Panc1 (cell line): ENCODE measurements at regions not wholly inside any gene's neighbourhood (a gene's known extent, or its start where the extent isn't known, plus 50 kb on each side); places are given as distances from the start of the nearest gene placed in this dataset.

Experiments
- ATAC-seq: fragments of 200-7000 bp; cut with Tn5 transposase; 2 replicates; pipeline ENCODE4 v1.9.1; 2020; ENCODE audit warnings: mild to moderate bottlenecking, moderate library complexity
- BruUV-seq: library from RNA; stranded (reverse); fragments of 400-500 nt; replicated peaks from 2 replicates; lab custom pipeline; 2021; lab: Mats Ljungman, UMichigan
- CTCF ChIA-PET: fragments of 300-600 bp; sonication (Branson Sonifier 250); formaldehyde crosslinking; loops from one replicate; lab custom pipeline; 2022; ENCODE audit warnings: antibody characterized with exemption; lab: Charles Lee
- POLR2A ChIA-PET: fragments of 300-600 bp; sonication (Branson Sonifier 250); formaldehyde crosslinking; loops from one replicate; lab custom pipeline; 2022; ENCODE audit warnings: antibody characterized with exemption; lab: Charles Lee
- DNase-seq: peaks from one replicate; pipeline ENCODE4 v3.0.0-alpha.2; 2010; ENCODE audit warnings: low read depth, low spot score
- H3K27ac ChIP-seq: 2 replicates; pipeline ENCODE4 v1.5.1; 2011; ENCODE audit warnings: mild to moderate bottlenecking, low read length, inconsistent platforms
- H3K27me3 ChIP-seq: fragments of 200-500 bp; sonication (Bioruptor generic); 2 replicates; pipeline ENCODE4 v1.6.0; 2014; ENCODE audit warnings: low read length, inconsistent platforms; ENCODE audit not compliant: control insufficient read depth, insufficient read depth
- H3K36me3 ChIP-seq: fragments of 200-500 bp; sonication (Bioruptor generic); 2 replicates; pipeline ENCODE4 v1.5.1; 2014; ENCODE audit warnings: inconsistent platforms, mild to moderate bottlenecking, low read length, moderate library complexity; ENCODE audit not compliant: control insufficient read depth, insufficient read depth
- H3K4me1 ChIP-seq: 2 replicates; pipeline ENCODE4 v1.5.1; 2011; ENCODE audit warnings: inconsistent platforms, mild to moderate bottlenecking, low read length, moderate library complexity; ENCODE audit not compliant: control insufficient read depth, insufficient read depth
- H3K4me3 ChIP-seq, 2 experiments: 2 replicates each; pipeline ENCODE4 v1.5.1; 2011 to 2012; ENCODE audit warnings: low read depth in 2 of 2, low read length in 2 of 2, mild to moderate bottlenecking in 2 of 2, inconsistent platforms in 1 of 2, moderate library complexity in 1 of 2
- H3K9me3 ChIP-seq: fragments of 200-500 bp; sonication (Bioruptor generic); 2 replicates; pipeline ENCODE4 v1.5.1; 2014; ENCODE audit warnings: low read depth, mild to moderate bottlenecking, inconsistent platforms, low read length, moderate library complexity; ENCODE audit not compliant: control insufficient read depth, insufficient read depth
- POLR2AphosphoS5 ChIP-seq: IDR thresholded peaks from 2 replicates; pipeline ENCODE4 v1.6.1; 2012; ENCODE audit warnings: mild to moderate bottlenecking, low read depth, low read length, moderate library complexity
- SIN3A ChIP-seq: IDR thresholded peaks from 2 replicates; pipeline ENCODE4 v1.6.1; 2012; ENCODE audit warnings: low read depth, mild to moderate bottlenecking, low read length, moderate library complexity, borderline replicate concordance; ENCODE audit not compliant: insufficient read depth
- TCF7L2 ChIP-seq: IDR thresholded peaks from 2 replicates; pipeline ENCODE4 v1.6.1; 2011; ENCODE audit warnings: mild to moderate bottlenecking, low read depth, low read length, inconsistent platforms
- in situ Hi-C: cut with HindIII; loops from 2 replicates; pipeline ENCODE4 v1.10.0; 2016; ENCODE audit warnings: low sequenced_read_pairs, low pct_unique_long_range_greater_than_20kb
- intact Hi-C: fragments of 100-400 bp; cut with micrococcal nuclease; formaldehyde crosslinking; loops from one replicate; pipeline ENCODE4 v1.10.0; 2022; ENCODE audit not compliant: unreplicated experiment
- TF ChIP-seq, protein P1 (sequence below), 2 experiments: IDR thresholded peaks; 2 replicates each; pipeline ENCODE4 v1.6.1; 2011 to 2012; ENCODE audit warnings: low read depth in 2 of 2, control low read depth in 1 of 2, low read length in 1 of 2, mild to moderate bottlenecking in 1 of 2, moderate library complexity in 1 of 2; ENCODE audit not compliant: insufficient read depth in 1 of 2
- TF ChIP-seq, protein P2 (sequence below): fragments of 450-650 bp; IDR thresholded peaks from 2 replicates; pipeline ENCODE4 v1.5.1; 2017; ENCODE audit warnings: mild to moderate bottlenecking

DNA sequence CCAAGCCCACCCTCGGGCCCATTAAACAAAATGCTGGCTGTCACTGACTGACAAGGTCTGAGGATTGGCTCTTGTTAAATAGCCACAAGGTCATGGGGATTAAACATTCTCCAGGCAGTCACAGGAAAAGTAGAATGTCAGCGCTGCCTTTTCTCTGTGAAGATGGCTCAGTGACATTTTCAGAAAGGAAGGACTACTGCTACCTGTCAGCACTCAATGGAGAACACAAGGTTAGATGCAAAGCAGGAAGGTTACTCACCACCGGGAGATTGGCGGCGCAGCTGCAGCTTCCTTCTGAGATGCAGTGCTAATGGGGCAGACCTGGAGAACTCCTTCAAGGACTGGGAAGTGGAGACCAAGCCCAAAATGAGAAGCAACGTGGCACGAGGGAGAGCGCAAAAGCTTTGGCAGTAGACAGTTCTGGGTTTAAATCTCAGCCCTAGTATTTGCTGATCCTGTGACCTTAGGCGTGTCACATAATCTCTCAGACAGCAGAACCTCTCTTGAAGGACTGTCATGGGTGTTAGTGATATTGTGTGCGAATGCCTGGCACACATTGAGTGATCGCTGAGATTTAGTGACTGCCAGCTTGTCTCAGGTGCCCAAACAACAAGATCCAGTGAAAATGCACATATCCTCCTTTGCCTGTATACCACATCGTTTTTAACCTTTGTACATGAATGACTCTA lies 213.1 kb upstream of the BOD1L1 start:
- POLR2A ChIA-PET: no interaction called here
- Histone ChIP-seq H3K27ac (no peak overlapping the region), H3K36me3 (no peaks in the 10 kb centered on the region), H3K27me3 (no peaks in the 10 kb centered on the region), H3K4me3 (no peak overlapping the region), H3K4me1 (no peaks in the 10 kb centered on the region), H3K9me3 (no peaks in the 10 kb centered on the region)
- no peak for ATAC-seq
- in situ Hi-C loops: no loop called here
- CTCF ChIA-PET: no interaction called here
- no peak for DNase-seq
- intact Hi-C loops: no loop called here
- no TSS peak for BruUV-seq
- TF ChIP-seq, protein P1, sequence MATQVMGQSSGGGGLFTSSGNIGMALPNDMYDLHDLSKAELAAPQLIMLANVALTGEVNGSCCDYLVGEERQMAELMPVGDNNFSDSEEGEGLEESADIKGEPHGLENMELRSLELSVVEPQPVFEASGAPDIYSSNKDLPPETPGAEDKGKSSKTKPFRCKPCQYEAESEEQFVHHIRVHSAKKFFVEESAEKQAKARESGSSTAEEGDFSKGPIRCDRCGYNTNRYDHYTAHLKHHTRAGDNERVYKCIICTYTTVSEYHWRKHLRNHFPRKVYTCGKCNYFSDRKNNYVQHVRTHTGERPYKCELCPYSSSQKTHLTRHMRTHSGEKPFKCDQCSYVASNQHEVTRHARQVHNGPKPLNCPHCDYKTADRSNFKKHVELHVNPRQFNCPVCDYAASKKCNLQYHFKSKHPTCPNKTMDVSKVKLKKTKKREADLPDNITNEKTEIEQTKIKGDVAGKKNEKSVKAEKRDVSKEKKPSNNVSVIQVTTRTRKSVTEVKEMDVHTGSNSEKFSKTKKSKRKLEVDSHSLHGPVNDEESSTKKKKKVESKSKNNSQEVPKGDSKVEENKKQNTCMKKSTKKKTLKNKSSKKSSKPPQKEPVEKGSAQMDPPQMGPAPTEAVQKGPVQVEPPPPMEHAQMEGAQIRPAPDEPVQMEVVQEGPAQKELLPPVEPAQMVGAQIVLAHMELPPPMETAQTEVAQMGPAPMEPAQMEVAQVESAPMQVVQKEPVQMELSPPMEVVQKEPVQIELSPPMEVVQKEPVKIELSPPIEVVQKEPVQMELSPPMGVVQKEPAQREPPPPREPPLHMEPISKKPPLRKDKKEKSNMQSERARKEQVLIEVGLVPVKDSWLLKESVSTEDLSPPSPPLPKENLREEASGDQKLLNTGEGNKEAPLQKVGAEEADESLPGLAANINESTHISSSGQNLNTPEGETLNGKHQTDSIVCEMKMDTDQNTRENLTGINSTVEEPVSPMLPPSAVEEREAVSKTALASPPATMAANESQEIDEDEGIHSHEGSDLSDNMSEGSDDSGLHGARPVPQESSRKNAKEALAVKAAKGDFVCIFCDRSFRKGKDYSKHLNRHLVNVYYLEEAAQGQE (IDR thresholded peaks at IDR 0.05; ENCODE audit: insufficient read depth in 1 of 2, low read depth in 2 of 2, low read length in 1 of 2): no peak
- TF ChIP-seq SIN3A (no peak), TCF7L2 (no peak), POLR2AphosphoS5 (no peak)
- TF ChIP-seq, protein P2, sequence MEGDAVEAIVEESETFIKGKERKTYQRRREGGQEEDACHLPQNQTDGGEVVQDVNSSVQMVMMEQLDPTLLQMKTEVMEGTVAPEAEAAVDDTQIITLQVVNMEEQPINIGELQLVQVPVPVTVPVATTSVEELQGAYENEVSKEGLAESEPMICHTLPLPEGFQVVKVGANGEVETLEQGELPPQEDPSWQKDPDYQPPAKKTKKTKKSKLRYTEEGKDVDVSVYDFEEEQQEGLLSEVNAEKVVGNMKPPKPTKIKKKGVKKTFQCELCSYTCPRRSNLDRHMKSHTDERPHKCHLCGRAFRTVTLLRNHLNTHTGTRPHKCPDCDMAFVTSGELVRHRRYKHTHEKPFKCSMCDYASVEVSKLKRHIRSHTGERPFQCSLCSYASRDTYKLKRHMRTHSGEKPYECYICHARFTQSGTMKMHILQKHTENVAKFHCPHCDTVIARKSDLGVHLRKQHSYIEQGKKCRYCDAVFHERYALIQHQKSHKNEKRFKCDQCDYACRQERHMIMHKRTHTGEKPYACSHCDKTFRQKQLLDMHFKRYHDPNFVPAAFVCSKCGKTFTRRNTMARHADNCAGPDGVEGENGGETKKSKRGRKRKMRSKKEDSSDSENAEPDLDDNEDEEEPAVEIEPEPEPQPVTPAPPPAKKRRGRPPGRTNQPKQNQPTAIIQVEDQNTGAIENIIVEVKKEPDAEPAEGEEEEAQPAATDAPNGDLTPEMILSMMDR: no peak

DNA sequence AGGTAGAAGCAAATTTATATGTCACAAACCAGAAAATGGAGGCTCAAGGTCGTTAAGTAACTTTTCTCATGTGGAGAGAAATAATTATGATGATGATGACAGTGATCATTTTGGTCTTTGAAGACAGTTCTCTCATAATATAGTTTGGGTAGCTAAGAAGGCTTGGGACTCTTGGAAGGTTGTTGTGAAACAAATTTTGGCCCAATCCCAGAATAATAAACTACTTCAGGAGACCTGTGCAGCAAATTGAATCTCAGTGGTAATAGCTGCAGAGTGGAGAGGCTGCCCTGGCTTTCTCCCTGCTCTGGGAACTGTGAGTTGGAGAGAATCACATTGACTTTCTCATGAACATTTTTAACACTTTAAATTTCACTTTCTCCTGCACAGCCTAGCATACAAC lies 217.2 kb upstream of the BOD1L1 start:
- ChIA-PET POLR2A (no interaction called here), CTCF (no interaction called here)
- ATAC-seq: no peak
- no TSS peak for BruUV-seq
- intact Hi-C loops (no loop called here), in situ Hi-C loops (no loop called here)
- Histone ChIP-seq H3K9me3 (no peaks in the 10 kb centered on the region), H3K27ac (no peak overlapping the region), H3K4me3 (no peak overlapping the region), H3K36me3 (no peaks in the 10 kb centered on the region), H3K4me1 (no peaks in the 10 kb centered on the region), H3K27me3 (no peaks in the 10 kb centered on the region)
- TF ChIP-seq, protein P1 (IDR thresholded peaks at IDR 0.05; ENCODE audit: insufficient read depth in 1 of 2, low read depth in 2 of 2, low read length in 1 of 2): no peak
- TF ChIP-seq POLR2AphosphoS5: no peak
- TF ChIP-seq, protein P2: no peak
- TF ChIP-seq SIN3A: no peak
- TF ChIP-seq TCF7L2: no peak
- DNase-seq: no peak
